Activated CD4-positive, alpha-beta T cell treated with anti-CD3 and anti-CD28 coated beads, Interleukin-10, Interleukin-2, amounts not matched to agents 100 ng/mL and 50 ng/mL, durations not matched to agents 16 hours and 8 hours (primary cell): ENCODE measurements at regions not wholly inside any gene's neighbourhood (a gene's known extent, or its start where the extent isn't known, plus 50 kb on each side); places are given as distances from the start of the nearest gene placed in this dataset.
"Not testable (repeated sequence)": the region's sequence is repeated elsewhere in the genome, so short reads cannot be mapped to it uniquely, and the experiment has no call there.

ENCODE experiments used
- DNase-seq: peaks from one replicate; pipeline ENCODE4 v3.0.0-alpha.2; 2020

GRCh38 chr2:103396152-103396551, 634.3 kb downstream of the TMEM182 start:
- DNase-seq: no peak

DNA sequence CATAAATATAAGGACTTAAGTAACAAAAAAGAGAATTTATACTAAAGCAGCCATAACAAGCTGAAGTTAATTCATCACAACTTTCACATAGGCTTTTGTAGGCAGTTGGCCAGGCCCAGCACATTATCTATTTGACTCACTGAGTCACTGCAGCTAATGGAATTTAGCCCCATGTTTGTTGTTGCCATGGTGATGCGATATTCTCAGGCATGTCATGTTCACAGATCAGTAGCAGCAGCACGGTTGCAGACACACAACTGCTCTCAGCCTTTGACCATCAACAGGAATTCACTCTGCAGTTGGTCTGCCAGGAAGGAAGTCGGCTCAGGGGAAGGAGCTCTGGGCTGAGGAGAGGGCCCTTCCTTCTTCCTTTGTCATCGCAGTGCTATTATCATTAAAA, 639.8 kb downstream of the TMEM182 start:
- DNase-seq: no peak

GRCh38 chr2:103402336-103402735, 640.5 kb downstream of the TMEM182 start:
- no peak for DNase-seq

GRCh38 chr2:103402944-103403343, 641.1 kb downstream of the TMEM182 start:
- no peak for DNase-seq

DNA sequence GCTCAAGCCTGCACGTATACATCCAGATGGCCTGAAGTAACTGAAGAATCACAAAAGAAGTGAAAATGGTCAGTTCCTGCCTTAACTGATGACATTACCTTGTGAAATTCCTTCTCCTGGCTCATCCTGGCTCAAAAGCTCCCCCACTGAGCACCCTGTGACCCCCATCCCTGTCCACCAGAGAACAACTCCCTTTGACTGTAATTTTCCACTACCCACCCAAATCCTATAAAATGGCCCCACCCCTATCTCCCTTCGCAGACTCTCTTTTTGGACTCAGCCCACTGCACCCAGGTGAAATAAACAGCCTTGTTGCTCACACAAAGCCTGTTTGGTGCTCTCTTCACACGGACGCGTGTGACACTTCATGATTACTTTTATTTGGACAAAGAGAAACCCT, 641.6 kb downstream of the TMEM182 start:
- not testable (repeated sequence) for DNase-seq

- no peak for DNase-seq
These were observed 648.4 kb downstream of the TMEM182 start for GRCh38 chr2:103410221-103410620.

- DNase-seq: no peak
These were observed 657.7 kb downstream of the TMEM182 start for GRCh38 chr2:103419506-103419905.

- no peak for DNase-seq
These were observed 661.3 kb downstream of the TMEM182 start for GRCh38 chr2:103423100-103423499.

GRCh38 chr2:103427567-103427966, 665.7 kb downstream of the TMEM182 start:
- no peak for DNase-seq

GRCh38 chr2:103430191-103430590, 668.4 kb downstream of the TMEM182 start:
- DNase-seq: no peak

- no peak for DNase-seq
These were observed 673.2 kb downstream of the TMEM182 start for GRCh38 chr2:103435010-103435409.

- DNase-seq: no peak
These were observed 675.3 kb downstream of the TMEM182 start for GRCh38 chr2:103437161-103437560.

DNA sequence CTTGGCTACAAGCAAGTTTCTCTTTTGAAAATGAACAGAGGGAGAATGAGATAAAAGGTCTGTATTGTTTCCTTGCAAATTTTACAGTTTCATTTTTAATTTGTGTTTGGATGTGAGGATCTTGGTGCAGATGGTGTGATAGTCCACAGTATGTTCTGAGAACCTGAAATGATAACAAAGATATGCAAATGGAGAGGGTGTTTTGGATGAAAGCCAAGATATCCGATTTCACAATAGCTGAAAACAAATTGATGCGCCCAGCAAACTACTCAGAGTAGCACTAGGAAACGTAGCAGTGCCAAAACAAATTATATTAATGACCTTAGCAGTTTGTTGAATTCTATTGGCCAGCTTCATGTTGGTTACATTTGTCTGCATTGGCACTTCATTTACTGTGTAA, 683.5 kb downstream of the TMEM182 start:
- DNase-seq: no peak

- DNase-seq: no peak
These were observed 686.7 kb downstream of the TMEM182 start for GRCh38 chr2:103448495-103448894.

GRCh38 chr2:103451283-103451682, 689.5 kb downstream of the TMEM182 start:
- no peak for DNase-seq

- DNase-seq: no peak
These were observed 697.5 kb downstream of the TMEM182 start for GRCh38 chr2:103459283-103459682.

DNA sequence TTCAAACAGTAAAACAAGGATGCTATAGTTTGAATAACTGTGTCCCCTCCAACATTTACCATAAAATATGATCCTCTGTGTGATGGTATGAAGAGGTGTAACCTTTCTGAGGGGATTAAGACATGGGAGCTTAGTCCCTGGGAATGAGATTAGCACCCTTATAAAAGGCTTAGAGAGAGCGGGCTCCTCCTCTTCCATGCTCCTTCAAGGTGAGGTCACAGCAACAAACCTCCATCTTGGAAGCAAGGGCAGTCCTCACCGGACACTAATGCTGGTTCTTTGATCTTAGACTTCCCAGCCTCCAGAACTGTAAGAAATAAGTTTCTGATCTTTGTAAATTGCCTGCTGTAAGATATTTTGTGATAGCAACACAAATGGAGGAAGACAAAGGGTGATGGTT, 700.3 kb downstream of the TMEM182 start:
- no peak for DNase-seq

GRCh38 chr2:103462712-103463111, 700.9 kb downstream of the TMEM182 start:
- DNase-seq: no peak

GRCh38 chr2:103464831-103465230, 703.0 kb downstream of the TMEM182 start:
- DNase-seq: no peak

DNA sequence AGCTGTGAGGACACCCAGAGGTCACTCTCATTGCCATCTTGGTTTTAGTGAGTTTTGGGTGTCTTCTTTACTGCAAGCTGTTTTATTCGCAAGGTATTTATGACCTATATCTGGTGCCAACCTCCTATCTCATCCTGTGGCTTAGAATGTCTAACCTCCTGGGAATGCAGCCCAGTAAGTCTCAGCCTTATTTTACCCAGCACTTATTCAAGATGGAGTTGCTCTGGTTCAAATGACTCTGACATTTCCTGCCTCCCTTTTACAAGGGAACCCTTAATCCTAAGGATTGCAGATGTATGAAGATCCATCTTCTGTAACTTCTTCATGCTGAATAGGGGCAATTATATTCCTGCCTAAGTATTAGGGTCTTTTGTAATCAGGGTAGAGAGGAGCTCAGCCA, 708.0 kb downstream of the TMEM182 start:
- DNase-seq: no peak

- DNase-seq: no peak
These were observed 723.1 kb downstream of the TMEM182 start for GRCh38 chr2:103484906-103485305.

GRCh38 chr2:103496850-103497249, 735.0 kb downstream of the TMEM182 start:
- DNase-seq: no peak

- DNase-seq: no peak
These were observed 745.0 kb downstream of the TMEM182 start for GRCh38 chr2:103506812-103507211.

DNA sequence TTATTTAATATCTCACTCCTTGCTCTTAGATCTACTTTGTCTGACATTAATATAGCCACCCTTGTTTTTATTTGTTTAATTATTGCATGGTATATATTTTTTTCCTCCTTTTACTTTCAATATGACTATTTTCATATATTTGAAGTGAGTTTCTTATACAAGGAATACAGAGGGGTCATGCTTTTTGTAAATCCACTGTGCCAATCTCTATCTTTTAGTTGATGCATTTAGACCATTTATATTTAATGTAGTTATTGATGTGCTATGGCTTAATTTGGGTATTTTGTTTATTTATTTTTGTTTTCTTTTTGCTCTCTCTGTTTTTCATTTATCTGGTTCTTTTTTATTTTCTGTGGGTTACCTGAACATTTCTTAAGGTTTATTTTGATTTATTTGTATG, 750.6 kb downstream of the TMEM182 start:
- no peak for DNase-seq

DNA sequence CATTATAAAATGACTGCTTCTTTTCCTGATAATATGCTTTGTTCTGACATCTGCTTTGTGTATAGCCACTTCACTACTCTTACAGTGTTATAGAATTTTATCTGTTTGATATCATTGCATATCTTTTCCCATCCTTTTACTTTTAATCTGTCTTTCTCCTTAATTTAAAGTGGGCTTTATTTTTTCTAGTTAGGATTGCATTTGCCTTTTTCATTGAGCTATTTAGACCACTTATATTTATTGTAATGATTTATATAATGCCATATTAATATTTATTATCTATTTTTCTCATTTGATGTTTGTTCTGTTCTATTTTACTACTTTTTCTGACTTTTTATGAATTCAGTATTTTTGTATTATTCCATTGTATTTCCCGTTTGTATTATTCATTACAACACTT, 758.7 kb downstream of the TMEM182 start:
- no peak for DNase-seq

DNA sequence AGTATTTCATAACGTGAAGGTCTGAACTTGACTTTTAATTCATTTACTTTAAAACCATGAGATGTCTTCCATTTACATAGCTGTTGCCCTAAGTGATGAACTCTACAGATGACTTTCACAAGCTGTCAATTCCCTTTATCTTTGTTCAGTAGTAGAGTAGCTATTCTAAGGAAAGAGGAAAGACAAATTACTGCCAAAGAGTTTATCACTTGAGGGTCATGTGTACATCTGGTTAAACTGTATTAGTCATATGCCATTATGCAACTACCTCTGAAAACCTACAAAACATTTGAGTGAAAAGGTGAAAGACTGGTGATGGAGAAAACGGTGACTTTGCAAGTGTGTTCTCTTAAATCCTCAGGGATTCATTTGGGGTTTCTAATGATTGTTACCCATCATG, 763.9 kb downstream of the TMEM182 start:
- no peak for DNase-seq
